K562 (cell line): ENCODE measurements at regions not wholly inside any gene's neighbourhood (a gene's known extent, or its start where the extent isn't known, plus 50 kb on each side); places are given as distances from the start of the nearest gene placed in this dataset.

Experiments
- ATAC-seq: fragments of 200-7000 bp; cut with Tn5 transposase; 3 replicates; pipeline ENCODE4 v1.9.1; 2020; ENCODE audit warnings: moderate library complexity
- BruUV-seq: library from RNA; stranded (reverse); fragments of 400-500 nt; replicated peaks from 2 replicates; lab custom pipeline; 2021; lab: Mats Ljungman, UMichigan
- CTCF ChIA-PET: fragments of 300-600 bp; formaldehyde crosslinking; extraction: SDS; loops from one replicate; lab custom pipeline; 2021; ENCODE audit warnings: low intra/inter-chr PET ratio; lab: Yijun Ruan, JAX
- POLR2A ChIA-PET: fragments of 300-600, 350-650 bp; sonication (Branson Sonifier 250); formaldehyde crosslinking; extraction: SDS; loops from one replicate; lab custom pipeline; 2021; ENCODE audit warnings: antibody characterized with exemption, inconsistent platforms; lab: Yijun Ruan, JAX
- DNase-seq, 4 experiments: peaks; one replicate each; pipeline versions ENCODE4 v3.0.0 to v3.0.0-alpha.2; 2011 to 2018; ENCODE audit warnings: low spot score in 3 of 4, mixed read lengths in 3 of 4; ENCODE audit errors: extremely low read depth in 1 of 4
- FAIRE-seq: peaks from 2 replicates; lab custom pipeline; 2011; peaks lifted over from hg19 to GRCh38; lab: Jason Lieb, UNC
- H2AFZ ChIP-seq: 2 replicates; pipeline ENCODE4 v1.6.0; 2011; ENCODE audit warnings: low read depth, low read length, control low read depth, inconsistent platforms
- H3K27ac ChIP-seq: fragments of 200-600 bp; 3 replicates; pipeline ENCODE4 v1.8.0; 2011; ENCODE audit warnings: low read depth, mild to moderate bottlenecking, control low read depth, inconsistent platforms, low read length, moderate library complexity, mixed read lengths; ENCODE audit errors: extremely low read depth
- H3K27me3 ChIP-seq, 2 experiments: fragments of 300-600 bp in 1 of 2; 2 replicates in 1 of 2; 3 replicates in 1 of 2; pipeline versions ENCODE4 v1.6.0 to v1.8.0; 2011; ENCODE audit warnings: inconsistent platforms in 2 of 2, low read length in 2 of 2, mild to moderate bottlenecking in 1 of 2, mixed read lengths in 1 of 2, moderate library complexity in 1 of 2; ENCODE audit not compliant: control insufficient read depth in 2 of 2, insufficient read depth in 2 of 2
- H3K36me3 ChIP-seq: fragments of 300-600 bp; 3 replicates; pipeline ENCODE4 v1.8.0; 2011; ENCODE audit warnings: mild to moderate bottlenecking, low read length, inconsistent platforms; ENCODE audit not compliant: control insufficient read depth, insufficient read depth
- H3K4me1 ChIP-seq, 2 experiments: fragments of 200-600 bp in 1 of 2; replicated peaks in 1 of 2; 2 replicates in 1 of 2; 3 replicates in 1 of 2; pipeline versions ENCODE4 v1.5.1 to v1.8.0; 2011; ENCODE audit warnings: inconsistent platforms in 2 of 2, low read length in 2 of 2, mild to moderate bottlenecking in 1 of 2, mixed read lengths in 1 of 2, moderate library complexity in 1 of 2; ENCODE audit not compliant: control insufficient read depth in 2 of 2, insufficient read depth in 2 of 2
- H3K4me2 ChIP-seq: 2 replicates; pipeline ENCODE4 v1.6.1; 2011; ENCODE audit warnings: low read length, control low read depth, inconsistent platforms, mixed read lengths; ENCODE audit not compliant: insufficient read depth
- H3K4me3 ChIP-seq: fragments of 200-600 bp; sonication (generic), shearing (Covaris generic); 2 replicates; pipeline ENCODE4 v1.5.1; 2016; ENCODE audit warnings: control low read depth, inconsistent platforms
- H3K79me2 ChIP-seq: fragments of 200-600 bp; 3 replicates; pipeline ENCODE4 v1.8.0; 2011; ENCODE audit warnings: low read length, inconsistent platforms; ENCODE audit not compliant: control insufficient read depth, insufficient read depth
- H3K9ac ChIP-seq, 2 experiments: 2 replicates each; pipeline versions ENCODE4 v1.6.0 to v1.6.1; 2011; ENCODE audit warnings: low read depth in 2 of 2, low read length in 2 of 2, control low read depth in 1 of 2, inconsistent platforms in 1 of 2, mild to moderate bottlenecking in 1 of 2, mixed read lengths in 1 of 2; ENCODE audit not compliant: insufficient read depth in 1 of 2
- H3K9me1 ChIP-seq: one replicate; pipeline ENCODE4 v1.6.0; 2011; ENCODE audit warnings: inconsistent platforms, mild to moderate bottlenecking, low read length, moderate library complexity; ENCODE audit not compliant: control insufficient read depth, insufficient read depth
- H3K9me3 ChIP-seq: replicated peaks from 2 replicates; pipeline ENCODE4 v1.5.1; 2011; ENCODE audit warnings: low read depth, low read length, inconsistent platforms; ENCODE audit not compliant: control insufficient read depth, insufficient read depth
- H4K20me1 ChIP-seq: replicated peaks from 2 replicates; pipeline ENCODE4 v1.6.1; 2011; ENCODE audit warnings: low read length, inconsistent platforms, mixed read lengths; ENCODE audit not compliant: control insufficient read depth, insufficient read depth
- CBFA2T3 ChIP-seq: fragments of 450-650 bp; IDR thresholded peaks from 2 replicates; pipeline ENCODE4 v1.6.1; 2017
- CBX3 ChIP-seq, 2 experiments: IDR thresholded peaks; 1 replicate in 1 of 2; 2 replicates in 1 of 2; pipeline ENCODE4 v1.6.1; 2012; ENCODE audit warnings: inconsistent platforms in 2 of 2, low read length in 2 of 2, borderline replicate concordance in 1 of 2, control low read depth in 1 of 2
- HIVEP1 ChIP-seq: fragments of 250-450 bp; sonication (Bioruptor Pico); IDR thresholded peaks from 2 replicates; pipeline ENCODE4 v1.4.0; 2020; ENCODE audit warnings: mild to moderate bottlenecking
- KLF16 ChIP-seq: IDR thresholded peaks from 2 replicates; pipeline ENCODE4 v1.6.1; 2016; ENCODE audit warnings: antibody characterized with exemption
- L3MBTL2 ChIP-seq: fragments of 450-650 bp; IDR thresholded peaks from 2 replicates; pipeline ENCODE4 v1.6.1; 2016; ENCODE audit warnings: mild to moderate bottlenecking, moderate library complexity
- MCM5 ChIP-seq: fragments of 450-650 bp; IDR thresholded peaks from 2 replicates; pipeline ENCODE4 v1.6.1; 2016; ENCODE audit warnings: low read depth
- MTA2 ChIP-seq: fragments of 450-650 bp; IDR thresholded peaks from 2 replicates; pipeline ENCODE4 v1.6.1; 2016; ENCODE audit warnings: low read depth
- PHB ChIP-seq: fragments of 250-450 bp; sonication (Bioruptor Pico); IDR thresholded peaks from 2 replicates; pipeline ENCODE4 v1.5.0; 2021
- RHOXF2B ChIP-seq: fragments of 250-450 bp; sonication (Bioruptor Pico); conservative IDR thresholded peaks from 2 replicates; pipeline ENCODE4 v1.5.1; 2021
- SPI1 ChIP-seq: IDR thresholded peaks from 2 replicates; pipeline ENCODE4 v1.6.1; 2011; ENCODE audit warnings: low read depth, low read length, control low read depth, borderline replicate concordance
- SREBF2 ChIP-seq: sonication (generic); formaldehyde crosslinking; IDR thresholded peaks from 2 replicates; pipeline ENCODE4 v1.4.0; 2020; ENCODE audit warnings: mild to moderate bottlenecking, missing genetic modification reagents
- TAF9B ChIP-seq: fragments of 450-650 bp; IDR thresholded peaks from 2 replicates; pipeline ENCODE4 v1.6.1; 2018; ENCODE audit warnings: mild to moderate bottlenecking; ENCODE audit not compliant: partially characterized antibody
- TCF3 ChIP-seq: sonication (generic); formaldehyde crosslinking; IDR thresholded peaks from 2 replicates; pipeline ENCODE4 v1.4.0; 2020; ENCODE audit warnings: mild to moderate bottlenecking, missing genetic modification reagents
- TEAD2 ChIP-seq: fragments of 450-650 bp; IDR thresholded peaks from 2 replicates; pipeline ENCODE4 v1.6.1; 2016; ENCODE audit warnings: missing genetic modification characterization, control low read depth, missing compliant biosample characterization
- XRCC5 ChIP-seq: fragments of 200-400 bp; formaldehyde crosslinking; IDR thresholded peaks from 2 replicates; pipeline ENCODE4 v1.6.1; 2017; ENCODE audit warnings: low read depth, mild to moderate bottlenecking, low read length
- ZBTB1 ChIP-seq: sonication (generic); formaldehyde crosslinking; IDR thresholded peaks from 2 replicates; pipeline ENCODE4 v1.8.1; 2023; ENCODE audit warnings: missing genetic modification reagents, low read depth, mild to moderate bottlenecking, borderline replicate concordance
- WGBS: fragments of 100-300 bp; shearing (Covaris generic); methylation state at CpG from one replicate; pipeline ENCODE4 v1.1.6; 2016; ENCODE audit warnings: low coverage, mixed read lengths; ENCODE audit not compliant: insufficient coverage; ENCODE audit errors: missing lambda C conversion rate; 5-methylcytosine and 5-hydroxymethylcytosine counted together
- in situ Hi-C: fragments of 300-500 bp; cut with MboI; formaldehyde crosslinking; loops from 4 replicates; pipeline ENCODE4 v1.15.0; 2018; ENCODE audit warnings: inconsistent platforms, mixed read lengths
- intact Hi-C: fragments of 100-400 bp; cut with micrococcal nuclease; formaldehyde crosslinking; loops from 2 replicates; pipeline ENCODE4 v1.14.2; 2022
- TF ChIP-seq, protein P1 (sequence below): sonication (generic); formaldehyde crosslinking; IDR thresholded peaks from 2 replicates; pipeline ENCODE4 v1.8.1; 2022; ENCODE audit warnings: missing genetic modification reagents
- TF ChIP-seq, protein P2 (sequence below): fragments of 450-650 bp; IDR thresholded peaks from 2 replicates; pipeline ENCODE4 v1.7.1; 2018; ENCODE audit warnings: mild to moderate bottlenecking, low read depth; ENCODE audit not compliant: partially characterized antibody
- TF ChIP-seq, protein P3 (sequence below): fragments of 250-450 bp; sonication (Bioruptor Pico); IDR thresholded peaks from 2 replicates; pipeline ENCODE4 v1.6.1; 2021; ENCODE audit warnings: mild to moderate bottlenecking

DNA sequence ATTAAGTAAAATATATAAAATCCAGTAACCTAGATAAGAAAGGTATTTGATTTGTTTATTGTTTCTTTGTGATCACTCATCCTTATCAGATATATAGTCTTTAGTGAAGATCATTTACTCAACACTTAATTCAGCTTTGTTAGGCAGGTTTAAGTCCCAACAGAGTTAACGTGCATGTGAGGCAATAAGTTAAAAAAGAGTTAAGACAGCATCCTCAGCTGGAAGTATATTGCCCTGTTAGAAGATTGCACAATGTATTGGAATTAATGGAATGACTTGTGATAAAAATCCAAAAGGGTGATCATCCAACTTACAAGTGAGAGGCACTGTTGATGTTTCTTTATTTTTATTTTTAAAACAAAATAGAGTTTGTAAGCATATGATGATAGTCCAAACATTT lies 1162.1 kb downstream of the RAPGEF2 start:
- POLR2A ChIA-PET = no interaction called here
- H4K20me1 ChIP-seq = no peaks in the 10 kb centered on the region
- intact Hi-C loops (no loop called here), in situ Hi-C loops (no loop called here)
- BruUV-seq = no TSS peak
- no peaks in the 10 kb centered on the region for H3K4me1 ChIP-seq
- H3K79me2 ChIP-seq = no peaks in the 10 kb centered on the region
- FAIRE-seq = no peak
- no peak overlapping the region for H3K4me3 ChIP-seq
- no peaks in the 10 kb centered on the region for H3K27me3 ChIP-seq
- no peak overlapping the region for H3K27ac ChIP-seq
- H2AFZ ChIP-seq = no peak overlapping the region
- TF ChIP-seq MCM5 (no peak), L3MBTL2 (no peak), ZBTB1 (CRISPR knock-in tag) (no peak), CBX3 (IDR thresholded peaks at IDR 0.05; ENCODE audit: borderline replicate concordance in 1 of 2, low read length in 2 of 2) (no peak), XRCC5 (no peak), PHB (CRISPR knock-in tag) (no peak), TCF3 (CRISPR knock-in tag) (no peak), RHOXF2B (CRISPR knock-in tag) (no peak), HIVEP1 (CRISPR knock-in tag) (no peak), MTA2 (no peak), SPI1 (no peak), TEAD2 (tag) (no peak), CBFA2T3 (no peak), TAF9B (no peak), SREBF2 (CRISPR knock-in tag) (no peak), KLF16 (no peak)
- TF ChIP-seq, protein P1, sequence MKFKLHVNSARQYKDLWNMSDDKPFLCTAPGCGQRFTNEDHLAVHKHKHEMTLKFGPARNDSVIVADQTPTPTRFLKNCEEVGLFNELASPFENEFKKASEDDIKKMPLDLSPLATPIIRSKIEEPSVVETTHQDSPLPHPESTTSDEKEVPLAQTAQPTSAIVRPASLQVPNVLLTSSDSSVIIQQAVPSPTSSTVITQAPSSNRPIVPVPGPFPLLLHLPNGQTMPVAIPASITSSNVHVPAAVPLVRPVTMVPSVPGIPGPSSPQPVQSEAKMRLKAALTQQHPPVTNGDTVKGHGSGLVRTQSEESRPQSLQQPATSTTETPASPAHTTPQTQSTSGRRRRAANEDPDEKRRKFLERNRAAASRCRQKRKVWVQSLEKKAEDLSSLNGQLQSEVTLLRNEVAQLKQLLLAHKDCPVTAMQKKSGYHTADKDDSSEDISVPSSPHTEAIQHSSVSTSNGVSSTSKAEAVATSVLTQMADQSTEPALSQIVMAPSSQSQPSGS = no peak
- TF ChIP-seq, protein P2, sequence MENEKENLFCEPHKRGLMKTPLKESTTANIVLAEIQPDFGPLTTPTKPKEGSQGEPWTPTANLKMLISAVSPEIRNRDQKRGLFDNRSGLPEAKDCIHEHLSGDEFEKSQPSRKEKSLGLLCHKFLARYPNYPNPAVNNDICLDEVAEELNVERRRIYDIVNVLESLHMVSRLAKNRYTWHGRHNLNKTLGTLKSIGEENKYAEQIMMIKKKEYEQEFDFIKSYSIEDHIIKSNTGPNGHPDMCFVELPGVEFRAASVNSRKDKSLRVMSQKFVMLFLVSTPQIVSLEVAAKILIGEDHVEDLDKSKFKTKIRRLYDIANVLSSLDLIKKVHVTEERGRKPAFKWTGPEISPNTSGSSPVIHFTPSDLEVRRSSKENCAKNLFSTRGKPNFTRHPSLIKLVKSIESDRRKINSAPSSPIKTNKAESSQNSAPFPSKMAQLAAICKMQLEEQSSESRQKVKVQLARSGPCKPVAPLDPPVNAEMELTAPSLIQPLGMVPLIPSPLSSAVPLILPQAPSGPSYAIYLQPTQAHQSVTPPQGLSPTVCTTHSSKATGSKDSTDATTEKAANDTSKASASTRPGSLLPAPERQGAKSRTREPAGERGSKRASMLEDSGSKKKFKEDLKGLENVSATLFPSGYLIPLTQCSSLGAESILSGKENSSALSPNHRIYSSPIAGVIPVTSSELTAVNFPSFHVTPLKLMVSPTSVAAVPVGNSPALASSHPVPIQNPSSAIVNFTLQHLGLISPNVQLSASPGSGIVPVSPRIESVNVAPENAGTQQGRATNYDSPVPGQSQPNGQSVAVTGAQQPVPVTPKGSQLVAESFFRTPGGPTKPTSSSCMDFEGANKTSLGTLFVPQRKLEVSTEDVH = no peak
- TF ChIP-seq, protein P3, sequence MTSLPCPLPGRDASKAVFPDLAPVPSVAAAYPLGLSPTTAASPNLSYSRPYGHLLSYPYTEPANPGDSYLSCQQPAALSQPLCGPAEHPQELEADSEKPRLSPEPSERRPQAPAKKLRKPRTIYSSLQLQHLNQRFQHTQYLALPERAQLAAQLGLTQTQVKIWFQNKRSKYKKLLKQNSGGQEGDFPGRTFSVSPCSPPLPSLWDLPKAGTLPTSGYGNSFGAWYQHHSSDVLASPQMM (CRISPR knock-in tag) = no peak
- CTCF ChIA-PET = no interaction called here
- no peaks in the 10 kb centered on the region for H3K9me1 ChIP-seq
- 0% methylated on average over 1 of the region's 1 CpG for WGBS
- no peaks in the 10 kb centered on the region for H3K36me3 ChIP-seq
- no peak overlapping the region for H3K4me2 ChIP-seq
- no peaks in the 10 kb centered on the region for H3K9me3 ChIP-seq
- H3K9ac ChIP-seq = no peak overlapping the region
- no peak for DNase-seq
- ATAC-seq = no peak
